GM18519 (cell line): ENCODE measurements at regions not wholly inside any gene's neighbourhood (a gene's known extent, or its start where the extent isn't known, plus 50 kb on each side); places are given as distances from the start of the nearest gene placed in this dataset.

Experiments used
- ATAC-seq: cut with Tn5 transposase; IDR thresholded peaks from one replicate; pipeline ENCODE4 v1.9.1; 2021; ENCODE audit warnings: mild to moderate bottlenecking, moderate library complexity; ENCODE audit not compliant: unreplicated experiment, low FRiP score

- ATAC-seq: no peak
Measured at GRCh38 chr11:42023267-42023666, 563.8 kb upstream of the LRRC4C start.

- ATAC-seq: no peak
Measured at GRCh38 chr11:42025121-42025803, 565.8 kb upstream of the LRRC4C start.

GRCh38 chr11:42034826-42035225 lies 575.4 kb upstream of the LRRC4C start:
- no peak for ATAC-seq

- no peak for ATAC-seq
Measured at GRCh38 chr11:42036201-42036600, 576.7 kb upstream of the LRRC4C start.

- no peak for ATAC-seq
Measured at GRCh38 chr11:42043312-42043711, 583.9 kb upstream of the LRRC4C start.

GRCh38 chr11:42047637-42048555 lies 588.4 kb upstream of the LRRC4C start:
- ATAC-seq: no peak

- no peak for ATAC-seq
Measured at GRCh38 chr11:42049186-42049585, 589.7 kb upstream of the LRRC4C start.

- ATAC-seq: no peak
Measured at GRCh38 chr11:42049650-42050049, 590.2 kb upstream of the LRRC4C start.

GRCh38 chr11:42054351-42054900 lies 595.0 kb upstream of the LRRC4C start:
- no peak for ATAC-seq

- ATAC-seq: no peak
Measured at GRCh38 chr11:42055606-42056005, 596.2 kb upstream of the LRRC4C start.

- ATAC-seq: no peak
Measured at GRCh38 chr11:42058794-42059193, 599.3 kb upstream of the LRRC4C start.

- ATAC-seq: no peak
Measured at GRCh38 chr11:42065199-42065598, 605.7 kb upstream of the LRRC4C start.

GRCh38 chr11:42066113-42066512 lies 606.7 kb upstream of the LRRC4C start:
- no peak for ATAC-seq

- ATAC-seq: no peak
Measured at GRCh38 chr11:42074306-42074705, 614.9 kb upstream of the LRRC4C start.

- ATAC-seq: no peak
Measured at GRCh38 chr11:42075180-42075579, 615.7 kb upstream of the LRRC4C start.

GRCh38 chr11:42077794-42078193 lies 618.3 kb upstream of the LRRC4C start:
- ATAC-seq: no peak

- ATAC-seq: no peak
Measured at GRCh38 chr11:42085736-42086135, 626.3 kb upstream of the LRRC4C start.

- ATAC-seq: no peak
Measured at GRCh38 chr11:42093541-42093940, 634.1 kb upstream of the LRRC4C start.

GRCh38 chr11:42098075-42098474 lies 638.6 kb upstream of the LRRC4C start:
- ATAC-seq: no peak

- no peak for ATAC-seq
Measured at GRCh38 chr11:42112866-42113265, 653.4 kb upstream of the LRRC4C start.

- ATAC-seq: no peak
Measured at GRCh38 chr11:42114927-42115326, 655.5 kb upstream of the LRRC4C start.
